K562 (cell line): ENCODE measurements at regions not wholly inside any gene's neighbourhood (a gene's known extent, or its start where the extent isn't known, plus 50 kb on each side); places are given as distances from the start of the nearest gene placed in this dataset.

Source experiments
- HLTF ChIP-seq: fragments of 450-650 bp; IDR thresholded peaks from 2 replicates; pipeline ENCODE4 v1.6.1; 2016
- KLF16 ChIP-seq: IDR thresholded peaks from 2 replicates; pipeline ENCODE4 v1.6.1; 2016; ENCODE audit warnings: antibody characterized with exemption
- MXI1 ChIP-seq: IDR thresholded peaks from 2 replicates; pipeline ENCODE4 v1.6.1; 2011; ENCODE audit warnings: low read depth, mild to moderate bottlenecking, improper control_type of control experiment, low read length
- POLR2A ChIP-seq: fragments of 450-650 bp; conservative IDR thresholded peaks from 2 replicates; pipeline ENCODE4 v1.6.1; 2016
- RAD21 ChIP-seq, 2 experiments: fragments of 250-450 bp in 1 of 2; fragments of 450-650 bp in 1 of 2; sonication (Bioruptor Pico) in 1 of 2; formaldehyde crosslinking in 1 of 2; IDR thresholded peaks in 1 of 2; conservative IDR thresholded peaks in 1 of 2; 2 replicates each; pipeline versions ENCODE4 v1.4.0 to v1.8.0; 2020 to 2022; ENCODE audit warnings: mild to moderate bottlenecking in 2 of 2, moderate library complexity in 1 of 2
- RFX7 ChIP-seq: fragments of 250-450 bp; sonication (Bioruptor Pico); IDR thresholded peaks from 2 replicates; pipeline ENCODE4 v1.5.1; 2021; ENCODE audit warnings: mild to moderate bottlenecking
- RNF2 ChIP-seq: sonication (generic); IDR thresholded peaks from 2 replicates; pipeline ENCODE4 v1.6.1; 2016
- TF ChIP-seq, protein P1 (sequence below), 3 experiments: IDR thresholded peaks in 2 of 3; conservative IDR thresholded peaks in 1 of 3; 2 replicates each; pipeline ENCODE4 v1.5.1; 2011 to 2012; ENCODE audit warnings: low read length in 3 of 3, mild to moderate bottlenecking in 3 of 3, control low read depth in 2 of 3, improper control_type of control experiment in 1 of 3, inconsistent platforms in 1 of 3, low read depth in 1 of 3, mixed read lengths in 1 of 3, moderate library complexity in 1 of 3; ENCODE audit not compliant: insufficient read depth in 2 of 3
- TF ChIP-seq, protein P2 (sequence below): fragments of 150-350 bp; conservative IDR thresholded peaks from 2 replicates; pipeline ENCODE4 v1.6.1; 2014; ENCODE audit warnings: low read length
- TF ChIP-seq, protein P3 (sequence below): fragments of 450-650 bp; conservative IDR thresholded peaks from 2 replicates; pipeline ENCODE4 v1.6.1; 2016; ENCODE audit warnings: missing genetic modification characterization, low read depth, mild to moderate bottlenecking, control low read depth, missing compliant biosample characterization

DNA sequence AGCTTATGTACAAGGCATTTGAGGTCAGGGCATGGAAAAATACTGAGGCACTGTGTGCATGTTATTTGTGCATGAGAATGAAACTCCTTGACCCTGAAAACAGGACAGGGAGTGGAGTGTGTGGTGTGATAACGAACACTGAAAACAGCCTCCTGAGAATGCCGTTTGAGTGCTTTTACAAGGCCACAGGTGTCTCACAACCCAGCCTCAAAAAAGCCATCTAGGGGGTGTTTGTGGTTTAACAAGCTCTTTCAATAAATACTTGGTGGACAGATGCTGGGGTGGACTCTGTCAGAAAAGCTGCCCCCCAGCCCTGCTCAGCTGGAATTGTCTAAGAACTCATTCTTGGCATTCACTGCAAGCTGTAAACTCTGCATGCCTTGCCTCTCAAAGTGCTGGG, 94.0 kb upstream of the SLC25A48 start:
- TF ChIP-seq, protein P1, sequence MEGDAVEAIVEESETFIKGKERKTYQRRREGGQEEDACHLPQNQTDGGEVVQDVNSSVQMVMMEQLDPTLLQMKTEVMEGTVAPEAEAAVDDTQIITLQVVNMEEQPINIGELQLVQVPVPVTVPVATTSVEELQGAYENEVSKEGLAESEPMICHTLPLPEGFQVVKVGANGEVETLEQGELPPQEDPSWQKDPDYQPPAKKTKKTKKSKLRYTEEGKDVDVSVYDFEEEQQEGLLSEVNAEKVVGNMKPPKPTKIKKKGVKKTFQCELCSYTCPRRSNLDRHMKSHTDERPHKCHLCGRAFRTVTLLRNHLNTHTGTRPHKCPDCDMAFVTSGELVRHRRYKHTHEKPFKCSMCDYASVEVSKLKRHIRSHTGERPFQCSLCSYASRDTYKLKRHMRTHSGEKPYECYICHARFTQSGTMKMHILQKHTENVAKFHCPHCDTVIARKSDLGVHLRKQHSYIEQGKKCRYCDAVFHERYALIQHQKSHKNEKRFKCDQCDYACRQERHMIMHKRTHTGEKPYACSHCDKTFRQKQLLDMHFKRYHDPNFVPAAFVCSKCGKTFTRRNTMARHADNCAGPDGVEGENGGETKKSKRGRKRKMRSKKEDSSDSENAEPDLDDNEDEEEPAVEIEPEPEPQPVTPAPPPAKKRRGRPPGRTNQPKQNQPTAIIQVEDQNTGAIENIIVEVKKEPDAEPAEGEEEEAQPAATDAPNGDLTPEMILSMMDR (IDR thresholded peaks at IDR 0.05 in 2 of 3, conservative IDR thresholded peaks at IDR 0.05 in 1 of 3; ENCODE audit: insufficient read depth in 2 of 3, low read depth in 1 of 3, low read length in 3 of 3): no peak
- TF ChIP-seq RFX7: no peak
- TF ChIP-seq RNF2: no peak
- TF ChIP-seq HLTF: no peak
- TF ChIP-seq, protein P2, sequence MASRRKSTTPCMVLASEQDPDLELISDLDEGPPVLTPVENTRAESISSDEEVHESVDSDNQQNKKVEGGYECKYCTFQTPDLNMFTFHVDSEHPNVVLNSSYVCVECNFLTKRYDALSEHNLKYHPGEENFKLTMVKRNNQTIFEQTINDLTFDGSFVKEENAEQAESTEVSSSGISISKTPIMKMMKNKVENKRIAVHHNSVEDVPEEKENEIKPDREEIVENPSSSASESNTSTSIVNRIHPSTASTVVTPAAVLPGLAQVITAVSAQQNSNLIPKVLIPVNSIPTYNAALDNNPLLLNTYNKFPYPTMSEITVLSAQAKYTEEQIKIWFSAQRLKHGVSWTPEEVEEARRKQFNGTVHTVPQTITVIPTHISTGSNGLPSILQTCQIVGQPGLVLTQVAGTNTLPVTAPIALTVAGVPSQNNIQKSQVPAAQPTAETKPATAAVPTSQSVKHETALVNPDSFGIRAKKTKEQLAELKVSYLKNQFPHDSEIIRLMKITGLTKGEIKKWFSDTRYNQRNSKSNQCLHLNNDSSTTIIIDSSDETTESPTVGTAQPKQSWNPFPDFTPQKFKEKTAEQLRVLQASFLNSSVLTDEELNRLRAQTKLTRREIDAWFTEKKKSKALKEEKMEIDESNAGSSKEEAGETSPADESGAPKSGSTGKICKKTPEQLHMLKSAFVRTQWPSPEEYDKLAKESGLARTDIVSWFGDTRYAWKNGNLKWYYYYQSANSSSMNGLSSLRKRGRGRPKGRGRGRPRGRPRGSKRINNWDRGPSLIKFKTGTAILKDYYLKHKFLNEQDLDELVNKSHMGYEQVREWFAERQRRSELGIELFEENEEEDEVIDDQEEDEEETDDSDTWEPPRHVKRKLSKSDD: no peak
- no peak for TF ChIP-seq RAD21 (CRISPR knock-in tag; conservative IDR thresholded peaks at IDR 0.05 in 1 of 2, IDR thresholded peaks at IDR 0.05 in 1 of 2)
- TF ChIP-seq KLF16: no peak
- no peak for TF ChIP-seq POLR2A
- TF ChIP-seq, protein P3, sequence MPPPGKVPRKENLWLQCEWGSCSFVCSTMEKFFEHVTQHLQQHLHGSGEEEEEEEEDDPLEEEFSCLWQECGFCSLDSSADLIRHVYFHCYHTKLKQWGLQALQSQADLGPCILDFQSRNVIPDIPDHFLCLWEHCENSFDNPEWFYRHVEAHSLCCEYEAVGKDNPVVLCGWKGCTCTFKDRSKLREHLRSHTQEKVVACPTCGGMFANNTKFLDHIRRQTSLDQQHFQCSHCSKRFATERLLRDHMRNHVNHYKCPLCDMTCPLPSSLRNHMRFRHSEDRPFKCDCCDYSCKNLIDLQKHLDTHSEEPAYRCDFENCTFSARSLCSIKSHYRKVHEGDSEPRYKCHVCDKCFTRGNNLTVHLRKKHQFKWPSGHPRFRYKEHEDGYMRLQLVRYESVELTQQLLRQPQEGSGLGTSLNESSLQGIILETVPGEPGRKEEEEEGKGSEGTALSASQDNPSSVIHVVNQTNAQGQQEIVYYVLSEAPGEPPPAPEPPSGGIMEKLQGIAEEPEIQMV (tag): no peak
- TF ChIP-seq MXI1: no peak
